WTC11 (cell line): ENCODE measurements at regions not wholly inside any gene's neighbourhood (a gene's known extent, or its start where the extent isn't known, plus 50 kb on each side); places are given as distances from the start of the nearest gene placed in this dataset.

ENCODE experiments used
- CTCF ChIP-seq: fragments of 200-600 bp; IDR thresholded peaks from 2 replicates; pipeline ENCODE4 v1.8.0; 2022; ENCODE audit warnings: antibody characterized with exemption
- FOXJ3 ChIP-seq: sonication (generic); formaldehyde crosslinking; IDR thresholded peaks from 2 replicates; pipeline ENCODE4 v1.9.0; 2021; ENCODE audit warnings: missing genetic modification reagents, mild to moderate bottlenecking, borderline replicate concordance
- GABPB1 ChIP-seq: sonication (generic); formaldehyde crosslinking; IDR thresholded peaks from 2 replicates; pipeline ENCODE4 v1.8.1; 2023; ENCODE audit warnings: mild to moderate bottlenecking, missing genetic modification reagents
- SMAD3 ChIP-seq: sonication (generic); formaldehyde crosslinking; IDR thresholded peaks from 2 replicates; pipeline ENCODE4 v1.8.0; 2022; ENCODE audit warnings: missing genetic modification reagents, mild to moderate bottlenecking, borderline replicate concordance
- ZNF263 ChIP-seq: sonication (generic); formaldehyde crosslinking; IDR thresholded peaks from 2 replicates; pipeline ENCODE4 v1.8.1; 2022; ENCODE audit warnings: low read depth, mild to moderate bottlenecking, moderate library complexity, missing genetic modification reagents
- TF ChIP-seq, protein P1 (sequence below): sonication (generic); formaldehyde crosslinking; IDR thresholded peaks from 2 replicates; pipeline ENCODE4 v1.8.1; 2022; ENCODE audit warnings: mild to moderate bottlenecking, missing genetic modification reagents, moderate library complexity, borderline replicate concordance
- TF ChIP-seq, protein P2 (sequence below): sonication (generic); formaldehyde crosslinking; IDR thresholded peaks from 2 replicates; pipeline ENCODE4 v1.8.1; 2023; ENCODE audit warnings: mild to moderate bottlenecking, missing genetic modification reagents
- TF ChIP-seq, protein P3 (sequence below): sonication (generic); formaldehyde crosslinking; IDR thresholded peaks from 2 replicates; pipeline ENCODE4 v1.8.1; 2023; ENCODE audit warnings: mild to moderate bottlenecking, missing genetic modification reagents

GRCh38 chr12:39006286-39006685 lies 100.9 kb upstream of the CPNE8 start:
- TF ChIP-seq CTCF (no peak), SMAD3 (CRISPR knock-in tag) (no peak), FOXJ3 (CRISPR knock-in tag) (no peak), ZNF263 (CRISPR knock-in tag) (no peak), GABPB1 (CRISPR knock-in tag) (no peak)
- TF ChIP-seq, protein P1, sequence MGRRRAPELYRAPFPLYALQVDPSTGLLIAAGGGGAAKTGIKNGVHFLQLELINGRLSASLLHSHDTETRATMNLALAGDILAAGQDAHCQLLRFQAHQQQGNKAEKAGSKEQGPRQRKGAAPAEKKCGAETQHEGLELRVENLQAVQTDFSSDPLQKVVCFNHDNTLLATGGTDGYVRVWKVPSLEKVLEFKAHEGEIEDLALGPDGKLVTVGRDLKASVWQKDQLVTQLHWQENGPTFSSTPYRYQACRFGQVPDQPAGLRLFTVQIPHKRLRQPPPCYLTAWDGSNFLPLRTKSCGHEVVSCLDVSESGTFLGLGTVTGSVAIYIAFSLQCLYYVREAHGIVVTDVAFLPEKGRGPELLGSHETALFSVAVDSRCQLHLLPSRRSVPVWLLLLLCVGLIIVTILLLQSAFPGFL (CRISPR knock-in tag): no peak
- TF ChIP-seq, protein P2, sequence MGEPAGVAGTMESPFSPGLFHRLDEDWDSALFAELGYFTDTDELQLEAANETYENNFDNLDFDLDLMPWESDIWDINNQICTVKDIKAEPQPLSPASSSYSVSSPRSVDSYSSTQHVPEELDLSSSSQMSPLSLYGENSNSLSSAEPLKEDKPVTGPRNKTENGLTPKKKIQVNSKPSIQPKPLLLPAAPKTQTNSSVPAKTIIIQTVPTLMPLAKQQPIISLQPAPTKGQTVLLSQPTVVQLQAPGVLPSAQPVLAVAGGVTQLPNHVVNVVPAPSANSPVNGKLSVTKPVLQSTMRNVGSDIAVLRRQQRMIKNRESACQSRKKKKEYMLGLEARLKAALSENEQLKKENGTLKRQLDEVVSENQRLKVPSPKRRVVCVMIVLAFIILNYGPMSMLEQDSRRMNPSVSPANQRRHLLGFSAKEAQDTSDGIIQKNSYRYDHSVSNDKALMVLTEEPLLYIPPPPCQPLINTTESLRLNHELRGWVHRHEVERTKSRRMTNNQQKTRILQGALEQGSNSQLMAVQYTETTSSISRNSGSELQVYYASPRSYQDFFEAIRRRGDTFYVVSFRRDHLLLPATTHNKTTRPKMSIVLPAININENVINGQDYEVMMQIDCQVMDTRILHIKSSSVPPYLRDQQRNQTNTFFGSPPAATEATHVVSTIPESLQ (CRISPR knock-in tag): no peak
- TF ChIP-seq, protein P3, sequence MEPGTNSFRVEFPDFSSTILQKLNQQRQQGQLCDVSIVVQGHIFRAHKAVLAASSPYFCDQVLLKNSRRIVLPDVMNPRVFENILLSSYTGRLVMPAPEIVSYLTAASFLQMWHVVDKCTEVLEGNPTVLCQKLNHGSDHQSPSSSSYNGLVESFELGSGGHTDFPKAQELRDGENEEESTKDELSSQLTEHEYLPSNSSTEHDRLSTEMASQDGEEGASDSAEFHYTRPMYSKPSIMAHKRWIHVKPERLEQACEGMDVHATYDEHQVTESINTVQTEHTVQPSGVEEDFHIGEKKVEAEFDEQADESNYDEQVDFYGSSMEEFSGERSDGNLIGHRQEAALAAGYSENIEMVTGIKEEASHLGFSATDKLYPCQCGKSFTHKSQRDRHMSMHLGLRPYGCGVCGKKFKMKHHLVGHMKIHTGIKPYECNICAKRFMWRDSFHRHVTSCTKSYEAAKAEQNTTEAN (CRISPR knock-in tag): no peak
